Ammon's horn (tissue), 1 donor: ENCODE measurements at regions not wholly inside any gene's neighbourhood (a gene's known extent, or its start where the extent isn't known, plus 50 kb on each side); places are given as distances from the start of the nearest gene placed in this dataset.
"Not testable (repeated sequence)": the region's sequence is repeated elsewhere in the genome, so short reads cannot be mapped to it uniquely, and the experiment has no call there.

Experiments used
- DNase-seq: peaks from one replicate; pipeline ENCODE4 v3.0.0-alpha.2; 2016; ENCODE audit warnings: low spot score

DNA sequence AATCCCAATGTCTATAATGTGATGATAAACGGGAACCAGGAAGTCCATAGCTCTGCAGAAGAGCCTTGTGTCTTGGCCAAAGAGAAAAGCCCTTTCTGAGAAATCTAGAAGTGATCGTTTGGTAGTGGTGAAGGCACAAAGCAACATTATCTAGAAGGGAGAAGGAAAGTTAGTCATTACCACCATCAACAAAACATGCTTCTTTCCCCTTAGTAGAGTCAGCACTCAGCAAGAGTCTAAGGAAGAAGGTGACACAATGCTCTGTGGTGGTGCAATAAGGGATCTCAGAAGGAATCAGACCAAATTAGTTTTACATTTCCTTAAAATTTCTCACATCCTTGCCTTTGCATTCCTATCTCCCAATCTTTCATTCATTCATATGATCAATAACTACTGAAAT lies 134.4 kb upstream of the PRDX6 start:
- no peak for DNase-seq

DNA sequence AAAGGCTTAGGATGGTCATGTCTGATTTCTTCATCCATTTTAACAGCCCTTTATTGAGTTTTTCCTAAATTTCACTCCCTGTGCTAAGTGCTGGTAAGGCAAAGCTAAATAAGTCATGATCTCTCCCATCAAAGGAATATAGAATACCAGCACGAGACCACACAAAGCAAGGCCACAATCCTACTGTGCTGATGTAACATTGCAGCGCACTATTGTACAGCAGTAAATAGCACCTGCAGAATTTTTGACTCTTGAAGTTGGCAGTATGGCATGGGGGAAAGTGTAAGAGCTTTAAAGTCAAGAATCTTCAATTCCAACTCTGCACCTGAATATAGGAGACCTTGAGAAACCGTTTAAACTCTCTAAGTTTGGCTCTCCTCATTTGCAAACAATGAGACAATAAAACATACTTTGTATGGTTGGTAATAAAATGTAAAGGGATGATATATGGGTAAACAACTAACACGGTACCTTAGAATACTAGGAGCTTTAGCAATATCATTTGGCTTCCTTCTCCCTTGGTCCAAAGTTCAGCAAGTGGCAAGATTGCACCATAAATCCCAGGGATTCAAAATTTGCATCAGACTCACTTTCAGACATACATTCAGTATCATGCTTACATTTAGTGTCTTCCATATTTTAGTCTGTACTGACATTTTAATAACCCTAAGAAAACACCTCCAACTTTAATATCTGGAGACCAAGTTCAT lies 132.9 kb upstream of the PRDX6 start:
- no peak for DNase-seq

DNA sequence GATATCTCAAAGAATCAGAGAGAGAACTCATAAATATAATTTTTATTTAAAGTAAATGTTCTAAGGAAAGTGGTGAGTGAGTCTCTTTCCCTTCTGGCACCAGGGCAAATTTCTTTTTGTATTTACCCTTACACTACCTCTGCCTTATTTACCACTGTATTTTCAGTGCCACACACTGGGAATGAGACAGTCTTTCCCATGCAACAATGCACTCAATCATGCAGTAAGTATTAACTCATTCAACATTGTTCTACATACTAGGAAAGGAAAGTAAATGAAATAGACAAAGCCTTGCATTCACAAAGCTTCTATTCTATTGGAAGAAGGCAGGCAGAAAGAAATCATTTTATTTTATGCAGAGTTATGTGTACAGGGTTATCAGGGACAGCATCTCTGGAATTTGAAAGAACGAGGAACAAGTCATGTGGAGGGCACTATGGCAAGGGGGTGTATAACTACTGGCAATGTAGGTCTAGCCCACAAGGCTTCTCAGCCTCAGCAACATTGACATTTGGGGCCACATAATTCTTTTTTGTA lies 129.8 kb upstream of the PRDX6 start:
- no peak for DNase-seq

DNA sequence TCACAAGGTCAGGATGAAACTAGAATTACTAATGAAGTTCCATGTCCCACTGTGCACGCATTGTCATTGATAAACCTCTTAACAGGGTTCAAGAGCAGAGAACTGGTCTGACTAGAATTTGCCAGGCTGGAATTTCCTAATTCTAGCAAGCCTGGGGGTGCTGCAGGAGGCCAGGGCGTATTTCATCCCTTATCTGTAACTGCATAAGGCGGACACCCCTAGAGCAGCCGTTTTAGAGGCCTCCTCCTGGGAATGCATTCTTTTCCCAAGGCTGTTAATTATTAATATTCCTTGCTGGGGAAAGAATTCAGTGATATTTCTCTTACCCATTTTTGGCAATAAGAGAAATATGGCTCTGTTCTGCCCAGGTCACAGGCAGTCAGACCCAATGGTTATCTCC lies 124.5 kb upstream of the PRDX6 start:
- DNase-seq = not testable (repeated sequence)

DNA sequence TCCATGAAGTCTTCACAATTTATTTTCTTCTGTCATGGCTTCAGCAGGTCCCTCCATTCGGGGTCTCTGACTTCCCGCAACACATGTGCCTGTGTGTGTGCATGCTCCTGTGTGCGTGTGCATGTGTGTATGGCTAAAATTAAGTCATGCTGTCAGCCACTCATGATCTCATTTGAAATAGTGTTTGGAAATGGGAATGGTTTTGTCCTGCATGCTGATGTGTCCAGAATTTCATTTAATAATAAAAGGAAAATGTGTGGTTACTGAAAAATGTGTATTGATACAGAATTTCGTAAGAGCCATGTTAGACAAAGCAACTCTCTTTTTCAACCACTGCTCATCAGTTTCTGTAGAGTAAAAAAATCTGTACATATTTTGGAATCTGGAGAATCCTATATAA lies 123.8 kb upstream of the PRDX6 start:
- DNase-seq = no peak

DNA sequence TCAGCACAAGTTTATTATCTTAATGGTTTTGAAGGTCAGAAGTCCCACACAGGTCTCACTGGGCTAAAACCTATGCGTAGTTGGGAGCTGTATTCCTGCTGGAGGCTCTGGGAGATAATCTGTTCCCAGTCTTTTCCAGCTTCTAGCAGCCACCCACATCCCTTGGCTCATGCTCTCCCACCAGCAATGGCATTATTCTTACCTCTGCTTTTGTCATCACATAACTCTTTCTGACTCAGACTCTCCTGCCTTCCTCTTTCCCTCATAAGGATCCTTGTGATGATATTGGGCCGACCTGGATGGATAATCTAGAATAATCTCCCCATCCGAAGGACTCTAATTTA lies 122.2 kb upstream of the PRDX6 start:
- no peak for DNase-seq

DNA sequence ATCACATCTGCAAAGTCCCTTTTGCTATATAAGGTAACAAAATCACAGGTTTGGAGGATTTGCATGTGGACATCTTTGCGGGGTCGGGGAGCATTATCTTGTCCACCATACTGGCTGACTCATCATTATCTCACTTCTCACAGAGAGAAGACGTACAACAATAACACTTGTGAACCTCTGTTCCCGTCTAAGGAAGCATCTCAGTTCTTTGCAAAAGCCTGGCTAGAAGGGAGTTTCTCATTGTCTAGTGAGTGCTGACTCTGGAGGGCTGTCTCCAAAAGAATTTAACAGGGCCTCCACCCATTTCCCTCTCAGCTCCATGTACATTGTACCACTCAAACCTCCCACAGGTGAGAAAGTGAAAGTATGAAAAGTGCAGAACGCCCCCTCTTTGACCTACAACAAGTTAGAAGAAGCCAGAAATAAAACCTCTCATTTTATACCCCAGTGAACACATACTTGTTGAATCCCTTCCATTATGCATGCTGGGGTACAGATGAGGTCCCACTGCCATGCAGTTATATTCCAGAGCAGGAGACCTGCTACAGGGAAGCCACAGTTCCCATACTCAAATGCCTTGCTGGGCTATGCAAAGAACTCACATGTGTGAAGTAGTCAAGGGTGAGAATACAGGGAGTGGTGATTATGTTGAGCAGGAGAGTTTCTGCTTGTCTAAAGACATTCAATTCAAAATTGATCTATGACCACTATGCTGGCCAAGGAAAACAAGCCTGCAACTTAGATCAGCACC lies 121.7 kb upstream of the PRDX6 start:
- DNase-seq = no peak

DNA sequence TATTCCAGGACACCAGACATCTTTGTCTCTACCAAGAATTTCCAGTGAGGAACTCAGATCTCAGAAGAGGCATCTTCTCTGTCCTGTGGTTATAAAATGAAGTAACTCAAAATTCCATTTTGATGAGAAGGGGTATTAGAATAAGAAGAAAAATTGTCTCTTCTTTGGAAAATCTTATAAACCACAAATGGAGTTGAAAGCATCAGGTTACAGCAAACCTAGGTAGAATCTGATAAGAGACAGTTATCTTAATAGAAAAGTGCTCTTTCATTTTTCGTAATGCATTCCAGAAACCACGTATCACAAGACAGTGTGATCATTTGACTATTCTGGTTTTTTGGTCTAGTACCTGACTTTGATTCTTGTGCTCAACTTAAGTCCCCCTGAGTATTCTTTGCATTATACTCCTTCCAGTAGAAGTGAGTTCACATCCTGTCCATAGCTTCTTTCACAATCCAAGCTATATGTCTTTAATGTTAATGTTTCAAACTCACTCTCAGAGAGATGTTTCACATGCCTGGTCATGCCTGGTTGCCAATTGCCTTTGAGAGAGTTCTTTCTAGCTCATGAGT lies 120.9 kb upstream of the PRDX6 start:
- DNase-seq = no peak

DNA sequence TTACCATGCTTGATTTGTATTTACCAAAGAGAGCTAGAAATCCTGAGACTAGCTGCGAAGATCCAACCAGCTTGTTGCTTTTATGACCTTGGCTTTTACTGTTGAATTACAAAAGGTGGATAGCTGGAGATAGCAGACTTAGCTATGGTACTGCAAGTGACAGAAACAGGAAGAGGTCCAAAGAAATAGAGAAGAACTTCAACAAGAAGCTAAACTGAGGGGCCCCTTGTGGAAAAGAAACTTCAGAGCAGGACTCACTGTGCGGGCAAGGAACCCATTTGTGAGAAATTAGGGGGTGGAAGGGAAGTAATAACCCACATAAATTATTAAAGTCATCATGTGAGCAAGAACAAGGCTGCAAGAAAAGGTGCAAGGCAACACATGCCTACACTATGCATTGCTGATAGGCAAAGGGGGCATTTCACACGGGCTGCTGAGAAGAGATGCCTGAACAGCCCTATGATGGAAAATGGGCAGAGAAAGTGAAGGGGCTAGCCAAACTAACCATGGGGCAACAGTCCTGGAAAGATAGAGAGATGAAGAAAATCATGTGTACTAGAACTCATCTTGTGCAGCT lies 116.6 kb upstream of the PRDX6 start:
- DNase-seq = no peak

DNA sequence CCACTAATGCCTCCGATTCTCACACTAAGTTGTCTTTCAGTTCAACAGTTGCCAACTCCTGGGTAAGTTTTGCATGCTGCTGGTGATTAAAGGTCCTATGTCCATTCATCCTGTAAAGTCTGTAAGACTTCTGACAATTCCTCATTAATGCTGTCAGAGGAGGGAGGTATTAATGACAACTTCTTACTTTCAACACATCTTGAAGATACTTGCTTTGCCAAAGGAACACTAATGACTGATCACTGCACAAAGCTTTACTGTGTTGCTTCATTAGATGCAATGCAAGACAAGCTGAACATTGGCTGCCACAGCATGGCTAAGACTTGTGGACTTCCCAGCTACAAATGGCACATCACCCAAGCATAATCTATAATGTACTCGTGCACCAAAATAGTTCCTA lies 114.6 kb upstream of the PRDX6 start:
- DNase-seq = no peak

DNA sequence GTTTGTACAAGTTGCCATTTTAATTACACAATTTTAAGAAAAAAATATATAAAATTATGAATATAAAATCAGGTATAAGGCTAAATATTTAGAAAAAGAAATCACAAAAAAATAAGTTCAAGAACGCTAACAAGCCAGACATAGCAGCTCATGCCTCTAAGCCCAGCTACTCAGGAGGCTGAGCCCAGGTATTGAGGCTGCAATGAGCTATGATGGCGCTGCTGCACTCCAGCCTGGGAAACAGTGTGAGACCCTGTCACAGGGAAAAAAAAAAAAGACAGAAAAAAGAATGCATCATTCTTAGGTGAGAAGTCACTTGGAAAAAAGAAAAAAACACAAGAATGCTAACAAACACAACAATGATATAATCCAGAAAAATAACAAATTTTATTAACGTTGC lies 112.3 kb upstream of the PRDX6 start:
- no peak for DNase-seq

DNA sequence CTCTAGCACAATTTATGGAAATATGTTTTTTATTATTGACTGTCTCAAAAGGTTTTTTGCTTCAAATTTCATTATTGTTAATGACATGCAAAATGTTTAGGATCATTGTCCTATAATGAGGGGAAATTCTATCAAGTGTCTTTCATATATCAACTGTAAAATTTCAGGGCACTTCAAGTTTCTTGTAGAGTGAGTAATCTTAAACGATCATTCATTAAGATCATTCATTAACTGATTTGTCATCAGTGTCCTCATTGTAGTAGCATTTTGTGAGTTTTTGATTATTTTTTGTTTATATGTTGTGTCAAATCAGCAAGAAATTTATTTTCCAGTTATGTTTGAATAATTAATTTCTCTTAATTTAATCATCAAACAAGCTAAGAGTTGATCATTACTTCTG lies 111.8 kb upstream of the PRDX6 start:
- DNase-seq = no peak

DNA sequence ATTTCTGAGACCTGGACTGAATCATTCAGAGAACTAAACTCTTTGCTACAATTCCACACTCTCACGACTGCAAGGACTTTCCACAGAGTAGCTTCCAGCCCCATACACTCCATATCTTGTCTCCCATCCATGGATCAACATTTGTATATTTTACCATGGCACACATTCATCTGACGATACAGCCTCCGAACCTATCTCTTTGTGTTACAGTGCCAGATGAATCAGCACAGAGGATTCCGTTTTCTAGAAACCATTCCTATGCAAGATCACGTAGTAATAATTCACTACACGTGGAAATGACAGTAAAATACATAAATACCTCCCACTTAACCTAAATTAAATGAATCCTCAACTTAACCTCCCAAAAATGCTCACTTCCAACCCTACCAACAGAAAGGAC lies 110.0 kb upstream of the PRDX6 start:
- no peak for DNase-seq

DNA sequence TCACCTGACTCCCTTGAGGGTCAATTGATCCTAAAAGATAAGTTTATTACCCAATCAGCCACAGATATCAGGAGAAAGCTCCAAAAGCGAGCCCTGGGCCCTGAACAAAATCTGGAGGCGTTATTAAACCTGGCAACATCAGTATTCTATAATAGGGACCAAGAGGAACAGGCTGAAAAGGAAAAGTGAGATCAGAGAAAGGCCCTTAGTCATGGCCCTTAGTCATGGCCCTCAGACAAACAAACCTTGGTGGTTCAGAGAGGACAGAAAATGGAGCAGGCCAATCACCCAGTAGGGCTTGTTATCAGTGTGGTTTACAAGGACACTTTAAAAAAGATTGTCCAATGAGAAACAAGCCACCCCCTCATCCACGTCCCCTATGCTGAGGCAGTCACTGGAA lies 106.5 kb upstream of the PRDX6 start:
- not testable (repeated sequence) for DNase-seq

DNA sequence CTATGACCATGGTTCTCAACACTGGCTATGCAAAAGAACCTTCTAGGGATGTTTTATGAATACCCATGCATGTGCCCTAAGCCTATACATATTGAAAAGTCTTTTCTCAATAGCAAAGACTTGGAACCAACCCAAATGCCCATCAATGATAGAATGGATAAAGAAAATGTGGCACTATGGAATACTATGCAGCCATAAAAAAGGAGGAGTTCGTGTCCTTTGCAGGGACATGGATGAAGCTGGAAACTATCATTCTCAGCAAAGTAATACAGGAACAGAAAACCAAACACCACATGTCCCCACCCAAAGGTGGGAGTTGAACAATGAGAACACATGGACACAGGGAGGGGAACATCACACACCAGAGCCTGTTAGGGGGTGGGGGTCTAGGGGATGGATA lies 101.1 kb upstream of the PRDX6 start:
- not testable (repeated sequence) for DNase-seq

DNA sequence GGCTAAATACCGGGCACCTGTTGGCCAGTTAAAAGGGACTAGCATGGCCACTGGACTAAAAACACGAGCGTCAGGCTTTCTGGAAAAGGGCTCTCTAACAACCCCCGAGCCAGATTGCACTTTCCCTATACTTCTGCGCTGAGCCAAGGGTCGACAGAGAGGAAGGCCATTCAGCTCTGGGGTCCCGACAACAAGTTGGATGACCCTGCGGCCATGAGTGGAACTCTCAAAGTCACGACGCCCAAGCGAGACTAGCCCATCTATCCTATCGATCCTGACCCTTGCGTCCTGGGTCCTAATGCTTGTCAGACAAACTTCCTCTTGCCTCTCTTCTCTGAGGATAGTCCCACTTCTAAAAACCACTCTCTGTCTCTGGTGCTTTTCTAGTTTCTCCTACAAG lies 99.9 kb upstream of the PRDX6 start:
- no peak for DNase-seq

DNA sequence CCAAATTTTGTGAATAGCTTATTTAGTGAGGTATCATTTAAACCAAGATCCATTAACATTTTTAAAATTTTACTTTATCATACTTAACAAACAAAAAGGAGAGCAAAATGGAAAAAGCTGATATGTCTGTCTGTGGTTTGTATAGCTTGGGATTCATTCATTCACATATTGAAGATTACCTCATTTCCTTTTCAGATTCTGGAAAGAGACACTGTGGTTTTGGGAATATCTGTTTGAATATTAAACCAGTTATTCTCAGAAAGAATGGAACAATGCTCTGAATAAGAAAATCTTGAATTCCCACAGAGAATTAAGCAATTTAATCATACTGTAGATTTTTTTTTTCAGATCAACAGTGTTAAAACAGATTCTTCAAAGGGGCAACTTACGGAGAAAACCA lies 93.8 kb upstream of the PRDX6 start:
- DNase-seq = no peak

DNA sequence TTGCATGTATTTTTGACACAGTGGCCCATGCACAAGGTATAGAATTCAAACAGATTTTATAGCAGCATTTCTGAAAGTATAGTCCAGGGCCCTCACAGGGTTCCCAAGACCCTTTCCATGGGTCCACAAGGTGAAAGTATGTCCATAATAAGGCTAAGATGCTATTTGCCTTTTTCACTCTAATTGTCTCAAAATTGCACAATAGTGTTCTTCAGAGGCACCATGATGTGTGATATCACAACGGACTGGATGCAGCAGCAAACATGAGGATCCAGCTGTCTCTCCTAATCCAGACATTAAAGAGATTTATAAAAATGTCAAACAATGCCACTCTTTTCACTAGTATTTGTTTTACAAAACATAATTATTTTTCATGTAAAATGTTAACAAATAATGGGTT lies 88.8 kb upstream of the PRDX6 start:
- no peak for DNase-seq

DNA sequence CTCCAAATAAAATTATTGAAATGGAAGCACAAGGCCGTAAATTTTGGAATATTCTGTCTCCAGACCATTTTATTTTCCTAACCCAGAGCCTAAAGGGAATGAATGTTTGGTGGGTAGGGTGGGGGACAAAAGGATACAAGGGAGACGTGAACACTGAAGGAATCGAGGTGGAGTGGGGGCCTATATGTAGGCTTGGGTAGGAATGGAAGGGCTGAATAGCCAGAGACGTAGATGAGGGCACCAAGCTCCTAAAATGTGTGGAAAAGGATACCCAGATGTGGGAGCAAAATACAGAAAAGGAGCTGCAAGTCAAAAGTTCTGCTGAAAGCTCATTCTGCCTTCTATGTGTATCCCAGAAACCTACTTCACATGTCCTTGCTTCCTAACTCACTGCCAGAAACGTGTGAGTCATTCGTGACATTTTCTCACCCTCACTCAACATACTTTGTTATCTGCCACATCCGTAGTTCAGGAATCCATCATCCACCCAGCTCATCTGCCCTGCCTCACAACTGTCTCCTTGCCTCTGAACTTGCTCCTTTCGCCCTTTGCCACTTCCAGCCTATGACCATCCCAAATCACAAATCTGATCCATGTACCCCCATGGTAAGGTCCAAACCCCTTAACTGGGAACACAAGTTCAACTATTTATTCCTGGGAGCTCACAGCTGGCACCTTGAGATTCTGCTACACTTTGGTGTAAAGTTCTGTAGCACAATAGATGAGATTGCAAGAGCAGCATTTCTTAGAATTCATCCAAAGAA lies 84.1 kb upstream of the PRDX6 start:
- DNase-seq = no peak

DNA sequence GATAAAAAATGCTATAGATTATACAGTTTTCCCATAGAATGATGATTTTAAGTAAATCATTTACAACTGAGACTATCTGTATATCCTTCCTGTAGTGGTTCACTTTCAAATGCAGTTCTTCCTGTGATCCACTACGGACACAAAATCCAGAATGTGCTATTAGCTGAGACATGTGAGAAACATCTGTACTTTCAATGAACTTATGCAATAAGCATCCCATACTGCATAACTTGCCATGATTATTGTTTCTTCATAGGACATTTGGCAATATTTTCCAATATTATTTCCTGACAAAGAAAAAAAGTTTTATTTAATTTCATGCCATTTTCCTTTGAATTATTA lies 83.5 kb upstream of the PRDX6 start:
- DNase-seq = no peak

DNA sequence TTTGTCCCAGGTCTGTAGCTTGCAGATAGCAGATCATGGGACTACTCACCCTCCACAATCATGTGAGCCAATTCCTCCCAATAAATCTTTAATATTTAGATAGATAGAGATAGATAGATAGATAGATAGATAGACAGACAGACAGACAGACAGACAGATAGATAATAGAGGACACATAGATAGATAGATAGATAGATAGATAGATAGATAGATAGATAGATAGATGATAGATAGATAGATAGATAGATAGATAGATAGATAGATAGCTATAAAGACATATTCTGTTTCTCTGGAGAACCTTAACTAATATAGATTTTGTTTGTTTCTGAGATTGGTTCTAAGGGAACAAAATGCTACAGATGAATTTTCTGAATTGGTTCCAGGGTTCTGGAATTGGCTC lies 82.3 kb upstream of the PRDX6 start:
- not testable (repeated sequence) for DNase-seq

DNA sequence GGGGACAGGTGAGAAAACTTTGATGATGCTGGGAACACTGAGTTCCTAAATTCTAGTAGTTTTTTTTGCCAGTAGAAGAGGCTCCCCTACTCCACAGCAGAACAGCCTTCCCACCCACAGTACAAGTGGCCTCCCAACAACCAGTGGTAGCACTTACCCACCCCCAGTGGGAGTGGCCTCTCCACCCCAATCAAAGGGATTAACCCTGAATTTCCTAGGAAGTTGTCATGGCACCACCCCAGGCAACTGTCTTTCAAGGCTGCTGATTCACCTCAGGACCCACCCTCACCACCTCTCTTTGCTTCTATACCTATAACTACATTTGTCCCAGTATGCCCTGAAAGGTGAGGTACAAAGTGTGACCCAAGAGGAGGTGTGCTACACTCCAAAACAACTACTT lies 81.4 kb upstream of the PRDX6 start:
- no peak for DNase-seq
